SU-DHL-6 (cell line): ENCODE measurements at regions not wholly inside any gene's neighbourhood (a gene's known extent, or its start where the extent isn't known, plus 50 kb on each side); places are given as distances from the start of the nearest gene placed in this dataset.

Experiments used
- CTCF ChIP-seq: fragments of 200-600 bp; sonication (generic); IDR thresholded peaks from one replicate; pipeline ENCODE4 v1.5.1; 2017; ENCODE audit warnings: antibody characterized with exemption, mild to moderate bottlenecking, low read length, moderate library complexity; ENCODE audit not compliant: insufficient read depth, poor library complexity, severe bottlenecking
- EZH2phosphoT487 ChIP-seq: fragments of 200-600 bp; sonication (generic), shearing (Covaris generic); conservative IDR thresholded peaks from 2 replicates; pipeline ENCODE4 v1.6.1; 2018; ENCODE audit warnings: mild to moderate bottlenecking, antibody characterized with exemption, low read length, moderate library complexity, mixed read lengths

GRCh38 chr1:229922249-229922648 is 144.8 kb upstream of the GALNT2 start:
- TF ChIP-seq CTCF: no peak
- no peak for TF ChIP-seq EZH2phosphoT487
